Panc1 (cell line): ENCODE measurements at regions not wholly inside any gene's neighbourhood (a gene's known extent, or its start where the extent isn't known, plus 50 kb on each side); places are given as distances from the start of the nearest gene placed in this dataset.

ENCODE experiments used
- POLR2AphosphoS5 ChIP-seq: IDR thresholded peaks from 2 replicates; pipeline ENCODE4 v1.6.1; 2012; ENCODE audit warnings: mild to moderate bottlenecking, low read depth, low read length, moderate library complexity
- TF ChIP-seq, protein P1 (sequence below): fragments of 450-650 bp; IDR thresholded peaks from 2 replicates; pipeline ENCODE4 v1.5.1; 2017; ENCODE audit warnings: mild to moderate bottlenecking

DNA sequence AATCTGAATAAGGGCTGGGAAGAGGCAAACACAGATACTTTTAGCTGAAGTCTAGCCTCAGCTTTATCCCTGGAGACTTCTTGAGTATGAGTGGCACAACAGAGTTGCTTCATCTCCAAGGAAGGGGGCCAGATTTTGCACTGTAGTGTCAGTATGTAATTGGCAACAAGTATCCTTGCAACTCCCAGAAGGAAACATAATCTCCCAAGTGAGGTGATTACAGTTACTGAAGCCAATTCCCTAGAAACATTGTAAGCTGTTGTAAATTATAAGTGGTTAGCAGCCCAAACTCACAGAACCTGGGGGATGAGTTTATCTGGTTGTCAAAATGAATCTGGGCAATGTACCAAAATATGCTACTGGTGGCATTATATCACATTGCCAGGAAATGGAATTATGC is 2065.7 kb upstream of the PCDH20 start:
- TF ChIP-seq, protein P1, sequence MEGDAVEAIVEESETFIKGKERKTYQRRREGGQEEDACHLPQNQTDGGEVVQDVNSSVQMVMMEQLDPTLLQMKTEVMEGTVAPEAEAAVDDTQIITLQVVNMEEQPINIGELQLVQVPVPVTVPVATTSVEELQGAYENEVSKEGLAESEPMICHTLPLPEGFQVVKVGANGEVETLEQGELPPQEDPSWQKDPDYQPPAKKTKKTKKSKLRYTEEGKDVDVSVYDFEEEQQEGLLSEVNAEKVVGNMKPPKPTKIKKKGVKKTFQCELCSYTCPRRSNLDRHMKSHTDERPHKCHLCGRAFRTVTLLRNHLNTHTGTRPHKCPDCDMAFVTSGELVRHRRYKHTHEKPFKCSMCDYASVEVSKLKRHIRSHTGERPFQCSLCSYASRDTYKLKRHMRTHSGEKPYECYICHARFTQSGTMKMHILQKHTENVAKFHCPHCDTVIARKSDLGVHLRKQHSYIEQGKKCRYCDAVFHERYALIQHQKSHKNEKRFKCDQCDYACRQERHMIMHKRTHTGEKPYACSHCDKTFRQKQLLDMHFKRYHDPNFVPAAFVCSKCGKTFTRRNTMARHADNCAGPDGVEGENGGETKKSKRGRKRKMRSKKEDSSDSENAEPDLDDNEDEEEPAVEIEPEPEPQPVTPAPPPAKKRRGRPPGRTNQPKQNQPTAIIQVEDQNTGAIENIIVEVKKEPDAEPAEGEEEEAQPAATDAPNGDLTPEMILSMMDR, result no peak
- TF ChIP-seq POLR2AphosphoS5, result no peak
